SK-N-SH (cell line): ENCODE measurements at regions not wholly inside any gene's neighbourhood (a gene's known extent, or its start where the extent isn't known, plus 50 kb on each side); places are given as distances from the start of the nearest gene placed in this dataset.

Experiments used
- CTCF ChIA-PET: fragments of 300-600, 350-600 bp; formaldehyde crosslinking; extraction: SDS; loops from one replicate; lab custom pipeline; 2021; lab: Yijun Ruan, JAX
- POLR2A ChIA-PET: fragments of 350-600 bp; sonication (Branson Sonifier 250); formaldehyde crosslinking; extraction: SDS; loops from one replicate; lab custom pipeline; 2020; ENCODE audit warnings: antibody characterized with exemption, inconsistent platforms; lab: Yijun Ruan, JAX
- DNase-seq: peaks from one replicate; pipeline ENCODE4 v3.0.0; 2012
- H2AFZ ChIP-seq: fragments of 200-600 bp; sonication (generic); 2 replicates; pipeline ENCODE4 v1.8.1; 2016; ENCODE audit warnings: antibody characterized with exemption, mild to moderate bottlenecking, low read depth
- H3F3A ChIP-seq: fragments of 200-600 bp; sonication (generic); replicated peaks from 2 replicates; pipeline ENCODE3; 2016; ENCODE audit warnings: antibody characterized with exemption, mild to moderate bottlenecking; ENCODE audit not compliant: insufficient read depth
- H3K27ac ChIP-seq, 2 experiments: fragments of 200-500 bp in 1 of 2; fragments of 200-600 bp in 1 of 2; sonication (Bioruptor generic) in 1 of 2; sonication (generic), shearing (Covaris generic) in 1 of 2; 2 replicates each; pipeline versions ENCODE4 v1.5.1 to v1.6.1; 2014 to 2016; ENCODE audit warnings: low read depth in 2 of 2, inconsistent platforms in 1 of 2, low read length in 1 of 2, mild to moderate bottlenecking in 1 of 2, mixed read lengths in 1 of 2
- H3K27me3 ChIP-seq: fragments of 200-600 bp; sonication (generic), shearing (Covaris generic); 2 replicates; pipeline ENCODE4 v1.6.1; 2016; ENCODE audit warnings: mixed run types; ENCODE audit not compliant: insufficient read depth
- H3K36me3 ChIP-seq, 2 experiments: fragments of 200-500 bp in 1 of 2; fragments of 200-600 bp in 1 of 2; sonication (Bioruptor generic) in 1 of 2; sonication (generic) in 1 of 2; replicated peaks in 1 of 2; 2 replicates each; pipeline versions ENCODE3 to v1.5.1; 2014 to 2016; ENCODE audit warnings: low read length in 1 of 2, mild to moderate bottlenecking in 1 of 2; ENCODE audit not compliant: insufficient read depth in 2 of 2, control insufficient read depth in 1 of 2
- H3K4me1 ChIP-seq, 2 experiments: fragments of 200-500 bp in 1 of 2; fragments of 200-600 bp in 1 of 2; sonication (Bioruptor generic) in 1 of 2; sonication (generic), shearing (Covaris generic) in 1 of 2; 2 replicates each; pipeline versions ENCODE4 v1.5.1 to v1.6.1; 2014 to 2016; ENCODE audit warnings: low read depth in 1 of 2, low read length in 1 of 2, mixed run types in 1 of 2; ENCODE audit not compliant: insufficient read depth in 2 of 2, control insufficient read depth in 1 of 2
- H3K4me2 ChIP-seq: fragments of 200-600 bp; sonication (generic), shearing (Covaris generic); 2 replicates; pipeline ENCODE4 v1.6.1; 2017; ENCODE audit warnings: mixed run types
- H3K4me3 ChIP-seq, 2 experiments: fragments of 200-500 bp in 1 of 2; fragments of 200-600 bp in 1 of 2; sonication (Bioruptor generic) in 1 of 2; sonication (generic), shearing (Covaris generic) in 1 of 2; 2 replicates each; pipeline versions ENCODE4 v1.5.1 to v1.8.1; 2014 to 2016; ENCODE audit warnings: low read depth in 2 of 2, inconsistent platforms in 1 of 2, low read length in 1 of 2, mild to moderate bottlenecking in 1 of 2, mixed read lengths in 1 of 2, moderate library complexity in 1 of 2
- H3K79me2 ChIP-seq: fragments of 200-600 bp; sonication (generic); 2 replicates; pipeline ENCODE4 v1.8.1; 2017; ENCODE audit warnings: mild to moderate bottlenecking; ENCODE audit not compliant: insufficient read depth
- H3K9ac ChIP-seq: fragments of 200-600 bp; sonication (generic); 2 replicates; pipeline ENCODE4 v1.6.1; 2017; ENCODE audit warnings: mixed run types
- H3K9me2 ChIP-seq: fragments of 200-600 bp; sonication (generic); 2 replicates; pipeline ENCODE4 v1.6.1; 2017; ENCODE audit warnings: mixed run types
- H3K9me3 ChIP-seq: fragments of 200-600 bp; sonication (generic); 2 replicates; pipeline ENCODE4 v1.6.1; 2017; ENCODE audit warnings: mixed run types, mild to moderate bottlenecking, moderate library complexity
- H4K20me1 ChIP-seq: fragments of 200-600 bp; sonication (generic); 2 replicates; pipeline ENCODE4 v1.6.1; 2017; ENCODE audit warnings: mild to moderate bottlenecking, mixed run types; ENCODE audit not compliant: insufficient read depth
- FOXJ3 ChIP-seq: sonication (generic); formaldehyde crosslinking; IDR thresholded peaks from 2 replicates; pipeline ENCODE4 v1.5.1; 2020; ENCODE audit warnings: mild to moderate bottlenecking, missing genetic modification reagents
- GABPA ChIP-seq: IDR thresholded peaks from 2 replicates; pipeline ENCODE4 v1.4.0; 2012; ENCODE audit warnings: low read depth, mild to moderate bottlenecking
- GATA2 ChIP-seq: sonication (generic); formaldehyde crosslinking; IDR thresholded peaks from 2 replicates; pipeline ENCODE4 v1.5.0; 2020; ENCODE audit warnings: mild to moderate bottlenecking, missing genetic modification reagents
- MAX ChIP-seq: IDR thresholded peaks from 2 replicates; pipeline ENCODE4 v1.4.0; 2012; ENCODE audit warnings: low read depth
- SIN3A ChIP-seq: IDR thresholded peaks from 2 replicates; pipeline ENCODE4 v1.6.1; 2012; ENCODE audit warnings: low read depth, mild to moderate bottlenecking, low read length, moderate library complexity, borderline replicate concordance
- TEAD4 ChIP-seq: IDR thresholded peaks from 2 replicates; pipeline ENCODE4 v1.4.0; 2012; ENCODE audit warnings: mild to moderate bottlenecking, borderline replicate concordance; ENCODE audit not compliant: insufficient read depth
- USF1 ChIP-seq: IDR thresholded peaks from 2 replicates; pipeline ENCODE4 v1.4.0; 2012; ENCODE audit warnings: low read depth, borderline replicate concordance
- ZBTB33 ChIP-seq: IDR thresholded peaks from 2 replicates; pipeline ENCODE4 v1.4.0; 2012; ENCODE audit warnings: low read depth, borderline replicate concordance

- Histone ChIP-seq H3K36me3 (no peaks in the 10 kb centered on the region), H3K4me1 (no peaks in the 10 kb centered on the region), H3K4me2 (no peak overlapping the region), H3K27me3 (no peaks in the 10 kb centered on the region), H3K79me2 (no peaks in the 10 kb centered on the region), H4K20me1 (no peaks in the 10 kb centered on the region), H3F3A (no peaks in the 10 kb centered on the region), H2AFZ (no peak overlapping the region), H3K9me2 (no peaks in the 10 kb centered on the region), H3K27ac (no peak overlapping the region), H3K9me3 (no peaks in the 10 kb centered on the region), H3K4me3 (no peak overlapping the region), H3K9ac (no peak overlapping the region)
- CTCF ChIA-PET: interaction anchor here (1.2 kb wide), 1 partner anchor 105 kb away, joined by 3 read pairs; no protein-coding TSS in a partner anchor
- POLR2A ChIA-PET: no interaction called here
- no peak for DNase-seq
- TF ChIP-seq ZBTB33 (no peak), TEAD4 (no peak), USF1 (no peak), FOXJ3 (CRISPR knock-in tag) (no peak), SIN3A (no peak), GATA2 (CRISPR knock-in tag) (no peak), MAX (no peak), GABPA (no peak)
Measured at GRCh38 chr3:3232251-3232650, 52.8 kb upstream of the CRBN start.
